ENCODE measurements at regions not wholly inside any gene's neighbourhood (a gene's known extent, or its start where the extent isn't known, plus 50 kb on each side); places are given as distances from the start of the nearest gene placed in this dataset.

DNA sequence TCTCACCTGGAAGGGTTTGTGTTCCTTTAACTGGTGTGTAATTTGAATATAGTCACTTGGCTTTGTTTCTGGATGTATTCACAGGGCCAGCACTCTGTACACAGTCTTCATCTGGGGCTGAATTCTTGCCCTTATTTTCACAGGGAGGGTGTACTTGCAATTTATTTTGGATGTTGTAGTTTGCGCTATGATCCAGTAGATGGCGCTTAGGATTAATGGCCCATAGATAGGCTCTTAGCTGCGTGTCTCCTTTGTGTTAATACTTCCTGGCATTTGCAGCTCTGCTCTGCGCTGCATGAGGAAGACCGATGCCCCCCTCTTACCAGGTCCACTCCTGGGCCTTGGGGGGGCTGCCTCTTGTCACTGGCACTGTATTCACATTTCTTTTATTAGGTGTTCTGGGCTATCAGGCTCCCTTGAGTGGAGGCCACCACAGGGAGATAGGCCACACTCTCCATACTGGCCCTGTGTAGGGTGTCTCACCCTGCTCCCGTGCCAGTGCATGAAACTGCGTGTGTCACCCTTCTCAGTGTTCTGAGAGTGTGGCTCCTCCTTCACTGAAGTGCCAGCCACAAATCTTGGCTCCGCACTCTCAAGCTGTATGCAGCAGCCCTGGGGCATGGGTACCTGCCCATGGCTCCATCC, 562.2 kb downstream of the ZIC3 start:
- no peak overlapping the region for H2AFZ ChIP-seq (ENCODE audit: low read length)
- no peaks in the 10 kb centered on the region for H3K4me1 ChIP-seq (ENCODE audit: insufficient read depth, low read length, severe bottlenecking)
- H4K20me1 ChIP-seq (ENCODE audit: insufficient read depth, low read length): no peaks in the 10 kb centered on the region
- H3K27me3 ChIP-seq (ENCODE audit: insufficient read depth, low read length): no peaks in the 10 kb centered on the region
- no peaks in the 10 kb centered on the region for H3K9me3 ChIP-seq (ENCODE audit: low read length)
- H3F3A ChIP-seq (ENCODE audit: insufficient read depth, low read length): no peaks in the 10 kb centered on the region
- H3K79me2 ChIP-seq (ENCODE audit: insufficient read depth, low read length): no peaks in the 10 kb centered on the region
- no peaks in the 10 kb centered on the region for H3K9me2 ChIP-seq (ENCODE audit: low read depth, low read length)
- no peak overlapping the region for H3K9ac ChIP-seq (ENCODE audit: low read length)
- H3K4me2 ChIP-seq (ENCODE audit: low read length): no peak overlapping the region
- no peak overlapping the region for H3K27ac ChIP-seq (ENCODE audit: low read depth, low read length, poor library complexity, severe bottlenecking)
- TF ChIP-seq, protein P1, sequence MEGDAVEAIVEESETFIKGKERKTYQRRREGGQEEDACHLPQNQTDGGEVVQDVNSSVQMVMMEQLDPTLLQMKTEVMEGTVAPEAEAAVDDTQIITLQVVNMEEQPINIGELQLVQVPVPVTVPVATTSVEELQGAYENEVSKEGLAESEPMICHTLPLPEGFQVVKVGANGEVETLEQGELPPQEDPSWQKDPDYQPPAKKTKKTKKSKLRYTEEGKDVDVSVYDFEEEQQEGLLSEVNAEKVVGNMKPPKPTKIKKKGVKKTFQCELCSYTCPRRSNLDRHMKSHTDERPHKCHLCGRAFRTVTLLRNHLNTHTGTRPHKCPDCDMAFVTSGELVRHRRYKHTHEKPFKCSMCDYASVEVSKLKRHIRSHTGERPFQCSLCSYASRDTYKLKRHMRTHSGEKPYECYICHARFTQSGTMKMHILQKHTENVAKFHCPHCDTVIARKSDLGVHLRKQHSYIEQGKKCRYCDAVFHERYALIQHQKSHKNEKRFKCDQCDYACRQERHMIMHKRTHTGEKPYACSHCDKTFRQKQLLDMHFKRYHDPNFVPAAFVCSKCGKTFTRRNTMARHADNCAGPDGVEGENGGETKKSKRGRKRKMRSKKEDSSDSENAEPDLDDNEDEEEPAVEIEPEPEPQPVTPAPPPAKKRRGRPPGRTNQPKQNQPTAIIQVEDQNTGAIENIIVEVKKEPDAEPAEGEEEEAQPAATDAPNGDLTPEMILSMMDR (IDR thresholded peaks at IDR 0.05; ENCODE audit: low read length): peak; percentile 45; the same call in 1 of the 2 replicates
- TF ChIP-seq EZH2 (IDR thresholded peaks at IDR 0.05; ENCODE audit: borderline replicate concordance, low read length): no peak
- H3K36me3 ChIP-seq (ENCODE audit: insufficient read depth, low read length): no peaks in the 10 kb centered on the region
- H3K4me3 ChIP-seq (ENCODE audit: low read depth, low read length, poor library complexity, severe bottlenecking): no peak overlapping the region

DNA sequence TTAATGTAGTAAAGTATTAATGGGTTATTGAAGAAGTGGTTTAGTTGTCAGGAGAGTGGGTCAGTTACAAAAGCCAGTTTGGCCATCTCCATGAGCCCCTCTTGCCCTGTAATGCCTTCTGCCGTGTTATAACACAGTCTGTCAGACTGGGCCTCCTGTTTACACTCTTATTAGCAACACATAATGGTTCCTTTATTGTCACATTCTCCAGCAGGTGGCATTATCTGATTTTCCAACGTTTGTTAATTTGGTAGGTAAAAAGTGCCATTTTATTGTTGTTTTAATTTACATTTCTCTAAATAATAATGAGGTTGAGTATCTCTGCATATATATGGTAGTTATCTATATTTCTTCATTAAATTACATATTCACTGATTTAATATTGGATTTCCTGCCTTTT, 560.8 kb downstream of the FGF13 start:
- H3K27me3 ChIP-seq (ENCODE audit: insufficient read depth, low read length): no peaks in the 10 kb centered on the region
- no peaks in the 10 kb centered on the region for H3K9me2 ChIP-seq (ENCODE audit: low read depth, low read length)
- H3F3A ChIP-seq (ENCODE audit: insufficient read depth, low read length): no peaks in the 10 kb centered on the region
- no peaks in the 10 kb centered on the region for H3K36me3 ChIP-seq (ENCODE audit: insufficient read depth, low read length)
- H3K79me2 ChIP-seq (ENCODE audit: insufficient read depth, low read length): no peaks in the 10 kb centered on the region
- no peak overlapping the region for H2AFZ ChIP-seq (ENCODE audit: low read length)
- H3K4me3 ChIP-seq (ENCODE audit: low read depth, low read length, poor library complexity, severe bottlenecking): no peak overlapping the region
- H3K27ac ChIP-seq (ENCODE audit: low read depth, low read length, poor library complexity, severe bottlenecking): no peak overlapping the region
- H3K4me1 ChIP-seq (ENCODE audit: insufficient read depth, low read length, severe bottlenecking): no peaks in the 10 kb centered on the region
- H4K20me1 ChIP-seq (ENCODE audit: insufficient read depth, low read length): no peaks in the 10 kb centered on the region
- no peak overlapping the region for H3K4me2 ChIP-seq (ENCODE audit: low read length)
- H3K9me3 ChIP-seq (ENCODE audit: low read length): no peaks in the 10 kb centered on the region
- TF ChIP-seq EZH2 (IDR thresholded peaks at IDR 0.05; ENCODE audit: borderline replicate concordance, low read length): no peak
- TF ChIP-seq, protein P1 (IDR thresholded peaks at IDR 0.05; ENCODE audit: low read length): peak; percentile 14; the same call in 1 of the 2 replicates
- no peak overlapping the region for H3K9ac ChIP-seq (ENCODE audit: low read length)

DNA sequence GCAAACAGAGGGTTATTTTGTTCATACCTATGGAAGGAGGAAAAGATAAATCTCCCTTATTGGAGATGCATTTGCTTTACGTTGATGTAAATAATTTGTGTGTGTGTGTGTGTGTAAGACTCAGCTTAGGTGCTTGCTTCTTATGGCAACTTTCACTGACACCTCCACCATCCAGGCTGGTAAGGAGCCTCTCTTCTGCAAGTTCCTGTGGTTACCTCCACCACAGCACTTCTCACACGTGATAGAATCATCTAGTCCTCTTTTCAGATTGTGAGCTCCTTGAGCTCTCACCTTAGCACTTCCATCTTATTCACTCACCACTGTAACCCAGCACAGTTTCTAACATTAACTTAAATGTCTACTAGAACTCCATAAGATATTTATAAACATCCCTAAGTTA, 553.7 kb downstream of the FGF13 start:
- Histone ChIP-seq H3K79me2 (ENCODE audit: insufficient read depth, low read length) (no peaks in the 10 kb centered on the region), H3K9ac (ENCODE audit: low read length) (no peak overlapping the region), H3K9me2 (ENCODE audit: low read depth, low read length) (no peaks in the 10 kb centered on the region), H3K36me3 (ENCODE audit: insufficient read depth, low read length) (no peaks in the 10 kb centered on the region), H3K9me3 (ENCODE audit: low read length) (no peaks in the 10 kb centered on the region), H3K27ac (ENCODE audit: low read depth, low read length, poor library complexity, severe bottlenecking) (no peak overlapping the region), H3K4me3 (ENCODE audit: low read depth, low read length, poor library complexity, severe bottlenecking) (no peak overlapping the region), H3F3A (ENCODE audit: insufficient read depth, low read length) (no peaks in the 10 kb centered on the region), H4K20me1 (ENCODE audit: insufficient read depth, low read length) (no peaks in the 10 kb centered on the region), H3K27me3 (ENCODE audit: insufficient read depth, low read length) (no peaks in the 10 kb centered on the region), H2AFZ (ENCODE audit: low read length) (no peak overlapping the region), H3K4me1 (ENCODE audit: insufficient read depth, low read length, severe bottlenecking) (no peaks in the 10 kb centered on the region), H3K4me2 (ENCODE audit: low read length) (no peak overlapping the region)
- TF ChIP-seq, protein P1 (IDR thresholded peaks at IDR 0.05; ENCODE audit: low read length): no peak
- no peak for TF ChIP-seq EZH2 (IDR thresholded peaks at IDR 0.05; ENCODE audit: borderline replicate concordance, low read length)
